ENCODE measurements at regions not wholly inside any gene's neighbourhood (a gene's known extent, or its start where the extent isn't known, plus 50 kb on each side); places are given as distances from the start of the nearest gene placed in this dataset.

DNA sequence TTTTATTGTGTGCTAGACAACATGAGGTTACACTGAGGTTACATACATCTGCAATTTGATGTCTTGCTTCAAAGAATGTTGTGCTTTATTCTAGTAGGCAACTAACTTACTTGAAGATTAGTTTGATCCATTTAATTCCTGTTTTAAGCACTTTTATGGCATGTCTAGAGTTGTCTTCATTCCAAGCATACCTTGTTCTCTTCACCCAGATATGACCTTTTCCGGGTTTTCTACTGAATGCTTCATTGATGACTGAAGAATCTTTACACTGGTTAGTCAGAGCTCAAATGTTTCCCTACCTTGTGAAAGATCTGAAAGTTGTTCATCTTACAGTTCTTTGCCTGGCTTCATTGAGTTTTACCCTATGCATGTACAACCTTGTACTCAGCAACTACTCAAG is 274.0 kb upstream of the KITLG start:
- TF ChIP-seq POLR2A (IDR thresholded peaks at IDR 0.05): no peak
- TF ChIP-seq, protein P1, sequence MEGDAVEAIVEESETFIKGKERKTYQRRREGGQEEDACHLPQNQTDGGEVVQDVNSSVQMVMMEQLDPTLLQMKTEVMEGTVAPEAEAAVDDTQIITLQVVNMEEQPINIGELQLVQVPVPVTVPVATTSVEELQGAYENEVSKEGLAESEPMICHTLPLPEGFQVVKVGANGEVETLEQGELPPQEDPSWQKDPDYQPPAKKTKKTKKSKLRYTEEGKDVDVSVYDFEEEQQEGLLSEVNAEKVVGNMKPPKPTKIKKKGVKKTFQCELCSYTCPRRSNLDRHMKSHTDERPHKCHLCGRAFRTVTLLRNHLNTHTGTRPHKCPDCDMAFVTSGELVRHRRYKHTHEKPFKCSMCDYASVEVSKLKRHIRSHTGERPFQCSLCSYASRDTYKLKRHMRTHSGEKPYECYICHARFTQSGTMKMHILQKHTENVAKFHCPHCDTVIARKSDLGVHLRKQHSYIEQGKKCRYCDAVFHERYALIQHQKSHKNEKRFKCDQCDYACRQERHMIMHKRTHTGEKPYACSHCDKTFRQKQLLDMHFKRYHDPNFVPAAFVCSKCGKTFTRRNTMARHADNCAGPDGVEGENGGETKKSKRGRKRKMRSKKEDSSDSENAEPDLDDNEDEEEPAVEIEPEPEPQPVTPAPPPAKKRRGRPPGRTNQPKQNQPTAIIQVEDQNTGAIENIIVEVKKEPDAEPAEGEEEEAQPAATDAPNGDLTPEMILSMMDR (IDR thresholded peaks at IDR 0.05): no peak

Data from lower leg skin (tissue), 3 donors.